Progenitor cell of endocrine pancreas (in vitro differentiated cells): ENCODE measurements at regions not wholly inside any gene's neighbourhood (a gene's known extent, or its start where the extent isn't known, plus 50 kb on each side); places are given as distances from the start of the nearest gene placed in this dataset.

Experiments
- DNase-seq: peaks from one replicate; pipeline ENCODE4 v3.0.0; 2021; ENCODE audit warnings: low spot score; ENCODE audit not compliant: unreplicated experiment
- H3K27ac Mint-ChIP-seq: 2 replicates; pipeline ENCODE4 v1.8.0; 2021; ENCODE audit warnings: mild to moderate bottlenecking, moderate library complexity, mixed read lengths
- H3K27me3 Mint-ChIP-seq: 2 replicates; pipeline ENCODE4 v1.8.0; 2021; ENCODE audit warnings: mixed read lengths
- H3K36me3 Mint-ChIP-seq: 2 replicates; pipeline ENCODE4 v1.8.0; 2022; ENCODE audit warnings: mixed read lengths; ENCODE audit not compliant: insufficient read depth
- H3K4me1 Mint-ChIP-seq: 2 replicates; pipeline ENCODE4 v1.8.0; 2021; ENCODE audit warnings: low read depth, mixed read lengths
- H3K4me3 Mint-ChIP-seq: 2 replicates; pipeline ENCODE4 v1.8.0; 2021; ENCODE audit warnings: low read depth, mild to moderate bottlenecking, moderate library complexity, mixed read lengths
- H3K9me3 Mint-ChIP-seq: 2 replicates; pipeline ENCODE4 v1.8.0; 2021; ENCODE audit warnings: low read depth, mixed read lengths
- CTCF ChIP-seq: fragments of 200-600 bp; sonication (generic); IDR thresholded peaks from one replicate; pipeline ENCODE4 v1.5.0; 2021; ENCODE audit warnings: antibody characterized with exemption, mild to moderate bottlenecking; ENCODE audit not compliant: unreplicated experiment

DNA sequence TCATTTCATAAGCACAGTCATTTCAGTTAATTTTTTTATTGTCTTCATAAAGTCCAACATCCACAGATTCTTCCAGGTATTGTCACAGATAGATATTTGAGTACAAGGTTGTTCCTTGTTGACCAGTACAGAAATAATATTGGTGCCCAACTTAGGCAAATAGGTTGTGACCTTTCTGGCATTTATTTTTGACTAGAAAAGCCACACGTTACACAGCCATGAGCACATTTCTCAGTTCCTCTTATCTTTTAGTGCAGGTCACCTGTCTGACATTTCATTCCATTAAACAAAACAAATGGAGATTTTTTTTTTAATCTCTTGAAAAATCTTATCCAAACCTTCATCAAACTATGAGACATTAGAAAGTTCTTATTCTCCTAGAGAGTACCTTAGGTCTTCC, 428.8 kb downstream of the ZNF521 start:
- Mint-ChIP-seq H3K4me3 (no peak overlapping the region), H3K27ac (no peak overlapping the region), H3K27me3 (peaks cover 81% of the 10 kb centered on the region), H3K36me3 (no peaks in the 10 kb centered on the region), H3K4me1 (peaks cover 25% of the 10 kb centered on the region), H3K9me3 (no peaks in the 10 kb centered on the region)
- no peak for TF ChIP-seq CTCF
- no peak for DNase-seq

- no peak for DNase-seq
- Mint-ChIP-seq H3K9me3 (no peaks in the 10 kb centered on the region), H3K4me3 (no peak overlapping the region), H3K4me1 (peaks cover 22% of the 10 kb centered on the region), H3K36me3 (no peaks in the 10 kb centered on the region), H3K27ac (no peak overlapping the region), H3K27me3 (peaks cover 79% of the 10 kb centered on the region)
- TF ChIP-seq CTCF = no peak
Measured at GRCh38 chr18:24924066-24924716, 427.8 kb downstream of the ZNF521 start.

DNA sequence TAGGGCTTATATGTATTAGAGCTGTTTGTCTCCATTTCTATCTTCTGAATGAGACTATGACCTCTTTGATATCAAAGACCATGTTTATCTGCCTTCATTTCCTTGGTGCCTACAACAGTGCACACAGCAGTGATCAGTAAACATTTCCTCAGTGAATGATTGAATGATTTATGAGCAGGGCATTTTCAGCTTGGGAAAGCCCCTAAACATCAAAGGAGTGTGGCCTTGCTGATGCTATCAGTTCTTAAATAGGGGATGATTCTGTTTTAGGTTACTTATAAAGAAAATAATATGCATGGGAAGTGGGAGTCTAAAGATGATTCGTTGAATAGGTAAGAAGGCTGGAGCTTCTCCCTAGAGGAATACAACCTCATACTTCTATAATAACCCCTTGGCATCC, 425.3 kb downstream of the ZNF521 start:
- Mint-ChIP-seq H3K9me3 (no peaks in the 10 kb centered on the region), H3K27me3 (peaks cover 78% of the 10 kb centered on the region), H3K36me3 (no peaks in the 10 kb centered on the region), H3K4me1 (peaks cover 31% of the 10 kb centered on the region), H3K4me3 (no peak overlapping the region), H3K27ac (no peak overlapping the region)
- no peak for TF ChIP-seq CTCF
- no peak for DNase-seq

- Mint-ChIP-seq H3K36me3 (no peaks in the 10 kb centered on the region), H3K9me3 (no peaks in the 10 kb centered on the region), H3K4me1 (peaks cover 34% of the 10 kb centered on the region), H3K27me3 (peaks cover 69% of the 10 kb centered on the region), H3K4me3 (no peak overlapping the region), H3K27ac (peak overlapping the region; percentile 19)
- no peak for TF ChIP-seq CTCF
- DNase-seq = no peak
Measured at GRCh38 chr18:24928301-24928878, 423.6 kb downstream of the ZNF521 start.

GRCh38 chr18:24930478-24930877, 421.5 kb downstream of the ZNF521 start:
- Mint-ChIP-seq H3K4me1 (peaks cover 34% of the 10 kb centered on the region), H3K36me3 (no peaks in the 10 kb centered on the region), H3K27me3 (peaks cover 63% of the 10 kb centered on the region), H3K9me3 (no peaks in the 10 kb centered on the region), H3K4me3 (no peak overlapping the region), H3K27ac (peak overlapping the region; percentile 34)
- no peak for TF ChIP-seq CTCF
- no peak for DNase-seq
